Spleen (tissue), 3 donors: ENCODE measurements at regions not wholly inside any gene's neighbourhood (a gene's known extent, or its start where the extent isn't known, plus 50 kb on each side); places are given as distances from the start of the nearest gene placed in this dataset.
"Not testable (repeated sequence)": the region's sequence is repeated elsewhere in the genome, so short reads cannot be mapped to it uniquely, and the experiment has no call there.

ENCODE experiments used
- POLR2A ChIP-seq, 3 donors: fragments of 450-650 bp; IDR thresholded peaks; one replicate each; pipeline ENCODE4 v1.5.1; 2017; ENCODE audit warnings: antibody characterized with exemption in 3 of 3, mild to moderate bottlenecking in 1 of 3
- POLR2AphosphoS5 ChIP-seq, 3 donors: sonication (generic); formaldehyde crosslinking; IDR thresholded peaks; one replicate each; pipeline ENCODE4 v1.5.1; 2017; ENCODE audit warnings: antibody characterized with exemption in 3 of 3

- not testable (repeated sequence) for TF ChIP-seq POLR2A, POLR2AphosphoS5 (IDR thresholded peaks at IDR 0.05)
Measured at GRCh38 chr1:830750-831149, 93.0 kb upstream of the SAMD11 start.
